NCI-H2171 treated with DMSO at 0.1 percent for 48 hours (cell line): ENCODE measurements at regions not wholly inside any gene's neighbourhood (a gene's known extent, or its start where the extent isn't known, plus 50 kb on each side); places are given as distances from the start of the nearest gene placed in this dataset.
"Not testable (repeated sequence)": the region's sequence is repeated elsewhere in the genome, so short reads cannot be mapped to it uniquely, and the experiment has no call there.

ENCODE experiments used
- DNase-seq: peaks from one replicate; lab custom pipeline; 2025; lab: John Stamatoyannopoulos, UW

DNA sequence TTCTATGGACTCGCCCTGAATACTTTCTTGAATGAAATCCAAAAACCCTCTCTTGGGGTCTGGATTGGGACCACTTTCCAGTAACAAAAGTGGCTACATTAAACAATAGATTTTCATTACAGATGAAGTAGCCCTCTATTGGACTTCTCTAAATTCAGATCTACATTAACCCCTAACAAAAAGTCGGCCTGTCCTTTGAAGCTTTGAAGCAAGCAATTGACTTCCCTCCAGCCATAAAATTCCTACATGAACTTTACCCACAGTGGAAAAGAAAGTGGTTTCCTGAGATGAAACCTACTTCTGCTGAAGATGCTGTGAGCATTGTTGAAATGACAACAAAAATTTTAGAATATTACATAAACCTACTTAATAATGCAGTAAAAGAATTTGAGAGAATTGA is 967.1 kb upstream of the ROBO1 start:
- no peak for DNase-seq

DNA sequence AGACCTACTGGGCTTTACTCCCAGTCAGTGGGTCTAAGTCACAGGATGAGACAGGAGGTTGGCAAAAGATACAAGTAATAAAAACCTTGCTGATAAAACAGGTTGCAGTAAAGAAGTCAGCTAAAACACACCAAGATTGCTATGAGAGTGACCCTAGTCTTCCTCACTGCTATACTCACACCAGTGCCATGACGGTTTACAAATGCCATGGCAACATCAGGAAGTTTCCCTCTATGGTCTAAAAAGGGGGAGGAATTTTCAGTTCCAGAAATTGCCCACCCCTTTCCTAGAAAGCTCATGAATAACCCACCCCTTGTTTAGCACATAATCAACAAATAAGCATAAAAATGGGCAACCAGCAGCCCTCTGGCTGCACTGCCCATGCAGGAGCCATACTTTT is 966.7 kb upstream of the ROBO1 start:
- no peak for DNase-seq

DNA sequence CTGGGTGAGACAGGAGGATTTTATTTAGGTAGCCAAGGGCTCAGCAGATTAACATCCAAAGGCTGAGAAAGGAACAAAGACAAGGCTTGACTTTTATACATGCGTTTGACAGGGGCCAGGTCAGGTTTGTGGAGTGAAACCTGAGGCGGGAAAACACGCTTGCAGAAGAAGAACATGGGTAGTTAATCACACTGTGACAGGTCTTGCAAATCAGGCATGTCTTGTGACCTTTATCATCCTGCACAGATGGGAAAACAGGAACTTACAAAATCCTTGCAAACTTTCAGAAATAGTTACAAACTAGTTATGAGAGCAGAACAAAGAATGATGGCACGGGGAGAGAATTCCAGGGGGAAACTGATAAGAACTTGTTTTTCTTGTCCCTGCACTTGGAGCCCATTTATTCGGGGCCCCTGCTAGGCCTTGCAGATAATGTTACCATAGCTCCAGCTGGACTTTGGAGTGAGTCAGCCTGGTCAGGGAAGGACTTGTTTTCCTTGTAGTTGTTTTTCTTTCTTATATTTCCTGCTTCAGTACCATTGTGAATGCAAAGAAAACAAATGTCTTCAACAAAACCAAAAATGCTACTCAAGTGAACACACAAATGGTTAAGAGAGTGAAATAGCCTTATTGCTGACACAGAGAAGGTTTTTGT is 965.9 kb upstream of the ROBO1 start:
- no peak for DNase-seq

DNA sequence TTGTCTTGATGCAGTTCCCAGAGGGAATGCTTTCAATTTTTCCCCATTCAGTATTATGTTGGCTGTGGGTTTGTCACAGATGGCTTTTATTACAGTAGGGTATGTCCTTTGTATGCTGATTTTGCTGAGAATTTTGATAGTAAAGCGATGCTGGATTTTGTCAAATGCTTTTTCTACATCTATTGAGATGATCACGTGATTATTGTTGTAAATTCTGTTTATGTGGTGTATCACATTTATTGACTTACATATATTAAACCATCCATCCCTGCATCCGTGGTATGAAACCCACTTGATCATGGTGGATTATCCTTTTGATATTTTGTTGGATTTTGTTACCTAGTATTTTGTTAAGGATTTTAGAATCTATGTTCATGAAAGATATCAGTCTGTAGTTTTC is 959.8 kb upstream of the ROBO1 start:
- not testable (repeated sequence) for DNase-seq

DNA sequence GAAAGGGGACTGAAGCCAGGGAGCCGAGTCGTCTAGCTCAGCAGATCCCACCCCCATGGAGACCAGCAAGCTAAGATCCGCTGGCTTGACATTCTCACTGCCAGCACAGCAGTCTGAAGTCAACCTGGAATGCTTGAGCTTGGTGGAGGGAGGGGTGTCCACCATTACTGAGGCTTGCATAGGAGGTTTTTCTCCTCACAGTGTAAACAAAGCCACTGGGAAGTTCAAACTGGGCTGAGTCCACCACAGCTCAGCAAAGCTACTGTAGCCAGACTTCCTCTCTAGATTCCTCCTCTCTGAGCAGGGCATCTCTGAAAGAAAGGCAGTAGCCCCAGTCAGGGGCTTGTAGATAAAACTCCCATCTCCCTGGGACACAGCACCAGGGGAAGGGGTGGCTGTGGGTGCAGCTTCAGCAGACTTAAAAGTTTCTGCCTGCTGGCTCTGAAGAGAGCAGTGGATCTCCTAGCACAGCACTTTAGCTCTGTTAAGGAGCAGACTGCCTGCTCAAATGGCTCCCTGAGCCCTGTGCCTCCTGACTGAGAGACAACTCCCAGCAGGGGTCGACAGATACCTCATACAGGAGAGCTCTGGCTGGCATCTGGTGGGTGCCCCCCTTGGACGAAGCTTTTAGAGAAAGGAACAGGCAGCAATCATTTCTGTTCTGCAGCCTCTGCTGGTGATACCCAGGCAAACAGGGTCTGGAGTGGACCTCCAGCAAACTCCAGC is 942.0 kb upstream of the ROBO1 start:
- not testable (repeated sequence) for DNase-seq

DNA sequence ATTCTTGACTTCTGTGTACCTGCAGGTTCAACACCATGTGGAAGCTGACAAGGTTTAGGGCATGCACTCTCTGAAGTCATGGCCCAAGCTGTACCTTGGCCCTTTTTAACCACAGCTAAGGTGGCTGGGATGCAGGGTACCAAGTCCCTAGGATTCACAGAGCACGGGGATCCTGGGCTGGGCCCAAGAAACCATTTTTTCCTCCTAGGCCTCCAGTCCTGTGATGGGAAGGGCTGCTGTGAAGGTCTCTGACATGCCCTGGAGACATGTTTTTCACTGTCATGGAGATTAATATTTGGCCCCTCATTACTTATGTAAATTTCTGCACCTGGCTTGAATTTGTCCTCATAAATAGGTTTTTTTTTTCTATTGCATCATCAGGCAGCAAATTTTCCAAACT is 937.5 kb upstream of the ROBO1 start:
- no peak for DNase-seq

DNA sequence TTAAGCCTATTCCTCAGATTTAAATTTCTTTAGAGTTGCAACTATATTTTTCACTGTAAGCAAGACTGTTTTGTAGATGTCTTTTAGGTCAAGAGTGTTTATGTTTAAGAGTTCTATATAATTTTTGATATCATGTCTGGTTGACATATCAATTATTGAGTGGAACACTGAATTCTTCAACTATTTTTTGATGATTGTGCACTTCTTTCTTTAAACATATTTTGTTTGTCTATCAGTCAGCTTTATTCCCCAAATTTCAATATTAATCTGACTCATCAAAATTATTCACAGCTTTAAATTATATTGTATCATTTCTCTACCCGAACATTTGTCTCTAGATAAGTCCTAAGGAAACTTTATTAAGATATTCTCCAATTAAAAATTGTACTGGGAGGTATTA is 933.6 kb upstream of the ROBO1 start:
- no peak for DNase-seq

DNA sequence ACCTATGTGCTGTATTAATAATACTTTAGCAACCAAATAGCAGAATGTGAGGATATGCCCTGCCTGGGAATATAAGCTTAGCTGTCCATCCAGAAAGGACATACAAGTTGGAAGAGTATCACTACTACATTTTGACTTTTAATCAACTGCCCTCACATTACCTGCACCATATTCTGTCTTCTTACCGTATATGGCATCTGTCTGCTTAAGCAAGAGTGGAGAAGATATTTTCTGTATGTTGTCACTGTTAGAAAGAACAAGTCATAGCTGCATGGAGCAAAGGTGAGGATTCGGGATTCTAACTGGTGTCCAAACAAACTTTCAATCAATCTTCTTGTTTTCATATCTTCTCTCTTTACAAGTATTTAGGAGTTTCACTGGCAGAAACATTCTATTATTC is 929.5 kb upstream of the ROBO1 start:
- no peak for DNase-seq

DNA sequence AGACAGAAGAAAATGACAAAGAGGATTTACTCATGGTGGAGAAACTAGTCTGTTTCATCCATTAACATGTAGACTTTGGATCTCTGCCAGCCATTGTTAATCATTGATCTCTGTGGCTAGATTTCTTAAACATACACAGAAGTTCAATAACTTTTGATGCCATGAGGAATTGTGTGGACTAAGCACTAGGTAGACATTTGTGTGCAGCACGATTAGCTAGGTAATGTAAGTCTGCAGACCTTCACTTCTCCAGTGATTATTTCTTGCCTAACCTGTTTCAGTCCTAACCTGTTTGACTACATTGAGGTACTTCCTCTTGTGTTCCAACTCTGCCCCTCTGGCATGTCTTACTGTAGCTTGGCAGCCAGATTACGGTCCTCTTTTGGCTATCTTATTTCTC is 928.5 kb upstream of the ROBO1 start:
- DNase-seq, result no peak

DNA sequence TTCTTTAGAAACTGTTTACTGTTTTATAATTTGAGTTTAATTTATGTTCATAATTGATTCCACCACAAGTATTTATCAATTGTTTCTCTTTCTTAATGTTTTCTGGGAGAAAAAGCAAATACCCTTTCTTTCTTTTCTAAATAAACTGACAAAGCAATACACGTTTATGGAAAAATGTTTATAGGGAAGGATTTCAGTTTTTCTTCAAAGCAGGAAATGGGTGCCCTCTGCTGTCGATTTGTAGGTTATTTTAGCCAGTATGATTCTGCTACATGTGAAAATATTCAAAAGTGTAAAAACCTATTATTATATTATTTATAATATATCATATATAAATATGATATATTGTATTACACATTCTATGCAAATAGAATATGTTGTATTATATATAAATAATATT is 921.0 kb upstream of the ROBO1 start:
- no peak for DNase-seq

DNA sequence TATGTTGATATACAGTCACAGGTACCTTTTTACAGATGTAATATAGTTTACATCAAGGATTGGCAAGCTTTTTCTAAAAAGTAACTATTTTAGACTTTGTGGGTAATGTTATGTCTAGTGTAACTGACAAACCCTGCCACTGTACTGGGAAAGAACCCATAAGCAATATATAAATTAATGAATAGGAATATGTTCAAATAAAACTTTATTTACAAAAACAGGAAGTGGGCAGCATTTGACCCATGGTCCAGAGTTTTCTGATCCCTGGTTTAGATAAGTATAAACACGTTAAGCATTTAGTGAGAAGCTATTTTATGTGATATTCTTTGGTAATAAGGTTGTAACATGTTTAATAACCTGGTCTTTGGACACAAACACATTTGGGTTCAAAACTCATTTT is 915.2 kb upstream of the ROBO1 start:
- no peak for DNase-seq

DNA sequence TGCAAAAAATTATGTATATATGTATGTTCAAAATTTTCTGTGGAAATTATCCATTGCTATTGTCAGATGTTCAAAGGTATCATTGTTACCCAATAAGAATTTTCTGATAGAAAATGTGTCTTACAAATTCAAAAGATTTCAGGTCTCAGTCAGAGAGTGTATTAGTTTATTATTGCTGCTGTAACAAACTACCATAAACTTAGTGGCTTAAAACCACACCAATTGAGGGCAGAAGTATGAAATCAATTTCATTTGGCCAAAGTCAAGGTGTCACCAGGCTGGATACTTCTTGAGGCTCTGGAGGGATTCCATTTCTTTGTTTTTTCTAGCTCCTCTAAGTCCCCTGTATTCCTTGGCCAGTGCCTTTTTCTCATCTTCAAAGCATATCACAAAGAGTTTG is 914.4 kb upstream of the ROBO1 start:
- DNase-seq, result no peak

DNA sequence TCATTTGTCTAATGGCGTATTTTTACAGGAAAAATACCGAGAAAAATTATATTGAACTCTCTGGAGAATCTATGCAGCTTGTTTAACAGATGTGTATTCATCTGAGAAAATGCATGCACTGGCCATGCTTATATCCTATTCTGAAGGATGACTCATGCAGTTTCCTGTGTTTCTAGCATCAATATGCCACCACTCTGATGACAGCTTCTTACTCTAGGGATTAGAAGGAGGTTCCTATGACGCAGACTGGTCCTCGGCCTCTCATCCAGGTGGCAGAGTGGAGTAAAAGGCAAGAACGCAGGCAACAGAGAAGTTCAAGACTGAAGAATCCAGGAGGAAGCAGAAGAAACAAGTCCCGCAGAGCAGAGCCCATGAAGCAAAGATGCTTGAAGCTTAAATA is 910.0 kb upstream of the ROBO1 start:
- no peak for DNase-seq

DNA sequence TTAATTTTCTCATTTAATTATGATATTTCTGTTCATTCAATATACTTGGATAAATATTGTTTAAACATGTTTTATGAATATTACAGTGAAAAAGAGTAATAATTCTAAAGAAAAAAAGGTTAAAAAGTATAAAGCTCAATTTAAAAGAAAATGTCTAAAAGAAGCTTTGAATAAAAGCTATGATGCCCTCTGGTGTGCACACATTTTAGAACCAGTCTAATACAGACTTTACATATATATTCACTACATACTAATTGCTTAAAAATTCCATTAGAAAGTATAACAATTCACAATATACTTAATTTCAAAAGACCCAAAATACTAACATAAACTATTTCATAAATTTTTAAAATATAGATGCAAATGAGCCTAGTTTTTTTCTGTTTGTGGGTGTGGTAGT is 909.1 kb upstream of the ROBO1 start:
- DNase-seq, result no peak

DNA sequence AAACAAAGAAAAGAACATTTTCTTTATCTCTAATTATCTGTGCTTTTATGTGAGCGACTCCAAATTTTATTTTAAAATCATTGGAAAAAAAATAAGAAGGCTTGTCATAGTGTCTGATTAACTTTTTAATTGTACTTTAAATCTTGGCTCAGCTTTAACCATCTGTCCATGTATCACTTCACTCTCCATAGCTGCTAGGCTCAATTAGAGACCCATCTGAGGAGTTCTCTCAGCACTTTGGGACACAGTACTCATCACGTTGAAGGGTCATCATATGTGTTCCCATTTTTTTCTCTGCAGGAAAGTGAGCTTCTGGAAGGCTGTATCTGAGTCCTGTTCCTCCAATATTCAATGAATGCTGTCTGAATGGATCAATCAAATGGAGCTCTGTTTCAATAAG is 908.5 kb upstream of the ROBO1 start:
- no peak for DNase-seq

DNA sequence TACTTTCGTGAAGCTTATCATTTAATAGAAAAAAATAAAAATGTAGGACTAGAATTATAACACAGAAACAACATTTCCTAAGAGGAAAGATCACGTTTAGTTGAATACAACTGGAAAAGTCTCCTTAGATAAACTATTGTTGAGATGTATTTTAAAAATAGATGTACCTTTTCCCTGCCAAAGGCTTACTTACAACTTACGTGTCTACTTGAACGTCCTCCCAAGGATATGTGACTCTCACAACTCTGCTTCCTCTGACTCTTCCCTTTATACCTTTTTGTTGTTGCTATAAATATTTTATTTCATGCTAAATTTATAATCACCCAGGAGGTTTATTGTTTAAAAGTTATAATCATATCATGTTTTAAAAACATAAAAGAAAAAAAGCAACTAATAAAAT is 908.0 kb upstream of the ROBO1 start:
- no peak for DNase-seq

DNA sequence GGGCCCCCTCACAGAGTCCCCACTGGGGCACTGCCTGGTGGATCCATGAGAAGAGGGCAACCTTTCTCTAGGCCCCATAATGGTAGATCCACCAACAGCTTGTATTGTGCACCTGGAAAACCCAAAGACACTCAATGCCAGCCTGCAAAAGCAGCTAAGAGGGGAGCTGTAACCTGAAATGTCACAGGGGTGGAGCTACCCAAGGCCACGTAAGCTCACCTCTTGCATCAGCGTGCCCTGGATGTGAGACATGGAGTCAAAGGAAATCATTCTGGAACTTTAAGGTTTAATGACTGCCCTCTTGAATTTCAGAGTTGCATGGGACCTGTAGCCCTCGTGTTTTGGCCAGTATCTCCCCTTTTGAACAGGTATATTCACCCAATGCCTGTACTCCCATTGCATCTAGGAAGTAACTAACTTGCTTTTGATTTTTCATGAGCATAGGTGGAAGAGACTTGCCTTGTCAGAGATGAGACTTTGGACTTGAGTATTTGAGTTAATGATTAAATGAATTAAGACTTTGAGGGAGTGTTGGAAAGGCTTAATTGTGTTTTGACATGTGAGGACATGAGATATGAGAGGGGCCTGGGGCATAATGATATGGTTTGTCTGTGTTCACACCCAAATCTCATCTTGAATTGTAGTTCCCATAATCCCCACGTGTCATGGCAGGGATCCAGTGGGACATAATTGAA is 900.9 kb upstream of the ROBO1 start:
- DNase-seq, result no peak

DNA sequence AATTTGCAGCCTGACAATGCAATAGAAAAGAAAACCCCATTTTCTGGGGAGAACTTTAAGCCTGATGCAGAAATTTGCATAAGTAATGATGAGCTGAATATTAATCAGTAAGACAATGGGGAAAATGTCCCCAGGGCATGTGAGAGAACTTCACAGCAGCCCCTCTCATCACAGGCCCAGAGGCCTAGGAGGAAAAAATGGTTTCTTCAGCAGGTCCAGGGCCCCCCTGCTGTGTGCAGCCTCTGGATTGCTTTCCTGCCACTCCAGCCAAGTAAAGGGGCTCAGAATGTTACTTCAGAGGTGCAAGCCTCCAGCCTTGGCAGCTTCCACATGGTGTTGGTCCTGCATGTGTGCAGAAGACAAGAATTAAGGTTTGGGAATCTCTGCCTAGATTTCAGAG is 900.3 kb upstream of the ROBO1 start:
- DNase-seq, result no peak

DNA sequence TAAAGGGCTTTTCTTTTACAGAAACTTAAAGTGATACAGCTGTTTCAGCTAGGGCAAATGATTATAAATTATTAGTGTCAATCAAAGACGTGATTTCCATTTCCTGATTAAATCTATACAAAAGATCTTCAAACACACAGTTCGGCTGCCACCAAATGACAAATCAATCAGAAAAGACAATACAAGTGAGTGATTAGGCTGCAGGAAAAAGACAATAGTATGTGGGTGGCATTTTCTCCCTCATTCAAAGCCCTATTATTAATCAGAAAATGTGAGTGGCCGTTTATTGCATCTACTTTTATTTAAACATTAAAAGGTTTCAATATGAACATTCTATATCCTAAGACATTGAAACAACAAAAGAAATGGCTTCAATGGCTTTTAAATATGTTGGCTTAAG is 895.6 kb upstream of the ROBO1 start:
- DNase-seq, result no peak

DNA sequence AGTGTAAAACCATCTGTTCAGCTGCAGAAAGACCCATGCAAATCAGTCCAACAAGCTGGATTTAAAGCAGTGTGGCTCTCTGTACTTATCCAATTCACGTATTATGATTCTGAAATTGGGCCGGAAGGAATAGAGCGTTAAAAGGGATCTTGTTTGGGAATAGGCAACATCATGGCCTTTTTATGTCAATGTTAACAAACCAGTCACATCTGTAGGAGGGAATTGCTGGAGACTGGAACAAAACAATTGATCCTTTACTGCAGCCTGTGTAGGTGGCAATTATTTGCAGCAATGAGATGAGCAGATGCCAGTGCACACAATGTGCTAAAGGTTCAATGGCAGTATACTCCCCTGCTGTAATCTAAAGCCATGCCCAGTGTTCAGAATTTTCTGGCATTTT is 887.4 kb upstream of the ROBO1 start:
- DNase-seq, result no peak

DNA sequence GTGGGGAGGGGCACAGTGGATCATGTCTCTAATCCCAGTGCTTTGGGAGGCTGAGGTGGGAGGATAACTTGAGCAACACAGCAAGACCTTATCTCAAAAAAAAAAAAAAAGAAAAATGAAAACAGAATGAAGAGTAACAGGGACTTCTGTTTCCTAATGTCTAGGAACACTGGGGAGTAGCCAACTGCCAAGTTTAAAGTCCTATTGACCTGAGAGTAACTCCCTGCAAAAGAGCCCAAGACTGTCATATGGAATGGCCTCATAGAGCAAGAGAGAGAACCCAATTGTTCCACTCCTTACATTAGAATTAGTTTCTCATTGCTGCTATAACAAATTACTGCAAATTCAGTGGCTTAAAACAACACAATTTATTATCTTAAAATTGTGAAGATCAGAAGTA is 881.4 kb upstream of the ROBO1 start:
- no peak for DNase-seq

DNA sequence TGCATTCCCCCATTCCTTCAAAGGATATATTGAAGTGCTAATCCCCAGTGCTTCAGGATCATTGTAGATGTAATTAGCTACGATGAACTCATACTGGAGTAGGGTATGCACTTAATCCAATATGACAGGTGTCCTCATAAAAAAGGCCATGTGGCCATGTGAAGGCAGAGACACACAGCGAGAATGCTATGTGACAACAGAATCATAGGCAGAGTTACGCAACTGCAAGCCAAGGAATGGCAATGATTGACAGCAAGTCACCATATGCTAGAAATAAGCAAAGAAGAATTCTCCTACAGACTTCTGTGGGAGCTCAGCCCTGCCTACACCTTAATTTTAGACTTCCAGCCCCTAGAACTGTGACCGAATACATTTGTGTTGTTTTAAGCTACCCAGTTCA is 875.6 kb upstream of the ROBO1 start:
- DNase-seq, result no peak
